HG03103 (cell line): ENCODE measurements at regions not wholly inside any gene's neighbourhood (a gene's known extent, or its start where the extent isn't known, plus 50 kb on each side); places are given as distances from the start of the nearest gene placed in this dataset.
"Not testable (repeated sequence)": the region's sequence is repeated elsewhere in the genome, so short reads cannot be mapped to it uniquely, and the experiment has no call there.

Experiments used
- ATAC-seq: cut with Tn5 transposase; IDR thresholded peaks from one replicate; pipeline ENCODE4 v1.9.1; 2021; ENCODE audit warnings: low read depth; ENCODE audit not compliant: unreplicated experiment

- no peak for ATAC-seq
Observed at GRCh38 chr6:131488780-131489179, 84.2 kb upstream of the ARG1 start.

- no peak for ATAC-seq
Observed at GRCh38 chr6:131490441-131490840, 82.6 kb upstream of the ARG1 start.

- no peak for ATAC-seq
Observed at GRCh38 chr6:131492932-131493573, 80.0 kb upstream of the ARG1 start.

- not testable (repeated sequence) for ATAC-seq
Observed at GRCh38 chr6:131504387-131504786, 68.6 kb upstream of the ARG1 start.

- no peak for ATAC-seq
Observed at GRCh38 chr6:131510094-131510493, 62.9 kb upstream of the ARG1 start.

GRCh38 chr6:131510591-131510990 lies 62.4 kb upstream of the ARG1 start:
- ATAC-seq = no peak

GRCh38 chr6:131519670-131520436 lies 53.2 kb upstream of the ARG1 start:
- peak; percentile 97 for ATAC-seq
